ENCODE measurements at regions not wholly inside any gene's neighbourhood (a gene's known extent, or its start where the extent isn't known, plus 50 kb on each side); places are given as distances from the start of the nearest gene placed in this dataset.

DNA sequence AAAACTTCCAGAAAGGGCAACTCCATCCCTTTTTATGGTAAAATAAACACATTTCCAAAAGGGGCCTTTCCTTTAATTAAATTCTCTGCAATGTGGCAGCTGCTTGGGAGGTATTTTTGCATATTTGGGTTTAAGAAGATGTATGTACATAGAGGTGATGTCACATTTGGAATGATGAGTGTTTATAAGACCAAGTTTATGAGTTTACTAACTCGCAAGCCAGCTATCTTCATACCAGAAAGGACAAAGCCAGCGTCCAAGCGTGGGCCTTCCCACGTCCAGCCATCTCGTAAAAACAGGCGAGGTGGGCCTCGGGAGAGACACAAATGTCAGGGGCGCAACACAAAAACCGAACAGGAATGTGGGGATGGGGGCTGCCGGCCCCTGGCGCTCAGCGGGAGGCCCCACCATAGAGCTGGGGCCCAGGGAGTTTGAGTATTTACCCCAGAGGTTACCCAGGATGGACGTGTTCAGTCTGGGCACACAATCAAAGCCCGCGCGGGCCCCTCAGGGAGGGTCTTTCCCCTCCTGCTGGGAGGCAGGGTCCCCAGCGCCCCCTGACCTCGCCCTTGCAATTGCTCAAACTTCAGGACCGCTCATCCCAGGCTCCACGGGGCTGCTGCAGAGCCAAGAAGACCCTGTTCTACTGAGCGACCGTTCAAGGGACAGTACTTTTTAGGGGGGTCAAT is 137.3 kb downstream of the TWIST2 start:
- no peak for DNase-seq

DNA sequence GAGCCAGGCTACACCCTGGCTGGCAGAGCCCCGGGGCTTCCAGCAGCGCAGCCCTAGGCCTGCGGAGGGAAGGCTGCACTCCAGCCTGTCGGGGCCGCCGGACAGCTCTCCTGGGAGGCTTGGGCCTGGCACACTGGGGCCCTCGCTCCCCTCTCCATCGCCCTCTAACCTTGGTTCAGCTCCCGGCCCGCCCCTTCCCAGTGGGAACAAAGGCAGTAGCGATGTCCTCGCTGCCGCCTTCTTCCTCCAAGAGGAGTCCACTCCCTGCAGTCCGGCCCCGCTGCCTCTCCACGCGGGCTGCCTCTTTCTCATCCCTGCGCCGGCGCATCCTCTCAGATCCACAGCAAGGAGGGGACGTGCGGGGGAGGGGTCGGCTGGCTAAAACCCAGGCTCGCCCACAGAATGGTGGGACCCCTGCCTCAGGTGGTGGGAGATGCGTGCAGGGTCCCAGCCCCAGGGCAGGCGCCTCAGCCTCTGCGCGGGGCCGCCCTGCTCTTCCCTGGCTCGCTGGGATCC is 138.1 kb downstream of the TWIST2 start:
- DNase-seq, result no peak

DNA sequence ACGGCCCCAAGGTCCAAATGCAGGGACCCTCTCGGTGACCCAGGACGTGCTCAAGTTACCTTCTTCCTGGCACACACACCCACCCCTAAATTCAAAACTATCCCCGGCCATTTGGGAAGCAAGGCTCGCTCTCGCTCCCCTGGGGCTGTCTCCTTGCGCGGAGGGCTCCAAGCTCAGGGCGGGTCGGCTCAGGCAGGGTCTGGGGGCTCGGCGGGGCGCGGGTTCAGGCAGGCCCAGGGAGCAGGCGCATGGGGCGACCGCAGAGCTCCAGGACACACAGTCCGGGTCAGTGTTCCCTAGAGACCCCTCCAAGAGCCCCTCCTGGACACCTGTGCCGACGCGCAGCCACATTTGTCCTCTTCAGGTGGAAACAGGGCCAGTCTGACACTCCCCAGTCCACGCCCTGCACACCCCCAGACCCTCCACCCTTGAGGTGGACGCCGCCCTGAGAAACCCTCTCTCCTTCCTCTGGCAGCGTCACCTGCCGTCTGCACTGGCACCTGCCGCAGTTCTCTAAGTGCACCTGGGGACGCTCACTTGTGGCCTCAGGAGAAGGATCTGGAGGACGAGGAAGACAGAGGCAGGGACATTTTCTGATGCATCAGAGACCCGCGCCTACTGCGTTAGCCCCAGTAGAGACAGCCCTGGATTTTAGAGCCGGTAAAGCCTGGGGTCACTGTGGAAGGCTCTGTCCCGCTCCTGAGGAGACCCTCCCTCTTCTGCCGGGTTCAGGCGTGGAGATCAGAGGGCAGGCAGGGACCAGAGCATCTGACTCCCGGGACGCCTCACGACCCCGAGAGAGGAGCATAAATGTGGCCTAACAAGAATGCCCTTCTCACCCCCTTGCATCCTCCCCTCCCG is 138.8 kb downstream of the TWIST2 start:
- no peak for DNase-seq

DNA sequence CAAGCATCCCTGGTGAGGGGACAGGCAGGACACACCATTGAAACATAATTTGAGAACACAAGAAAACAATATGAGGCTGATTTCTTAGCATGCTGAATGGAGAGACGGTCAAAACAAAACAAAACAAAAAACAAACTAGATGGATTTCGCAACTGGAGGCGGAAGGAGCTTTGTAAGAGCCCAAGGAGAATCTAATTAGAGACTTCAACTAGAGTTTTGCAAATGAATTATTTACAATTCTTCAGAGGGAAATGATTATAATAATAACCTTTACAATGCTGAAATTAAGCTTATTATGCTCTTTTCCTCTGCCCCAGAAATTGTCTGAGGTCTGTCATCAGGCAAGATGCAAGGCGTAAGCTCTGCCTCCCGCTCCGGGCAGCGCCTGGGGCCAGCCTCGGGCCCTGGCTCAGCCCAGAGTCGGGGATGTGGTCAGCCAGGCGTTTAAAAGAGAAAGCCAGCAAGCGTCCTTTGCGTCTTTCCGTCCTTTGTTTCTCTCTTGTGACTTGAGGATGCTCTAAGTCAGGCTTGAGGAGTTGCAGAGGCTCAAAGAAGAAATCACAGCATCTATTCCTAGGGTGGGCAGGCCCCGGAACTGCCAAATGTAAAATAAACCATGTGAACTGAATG is 139.6 kb downstream of the TWIST2 start:
- DNase-seq, result no peak

DNA sequence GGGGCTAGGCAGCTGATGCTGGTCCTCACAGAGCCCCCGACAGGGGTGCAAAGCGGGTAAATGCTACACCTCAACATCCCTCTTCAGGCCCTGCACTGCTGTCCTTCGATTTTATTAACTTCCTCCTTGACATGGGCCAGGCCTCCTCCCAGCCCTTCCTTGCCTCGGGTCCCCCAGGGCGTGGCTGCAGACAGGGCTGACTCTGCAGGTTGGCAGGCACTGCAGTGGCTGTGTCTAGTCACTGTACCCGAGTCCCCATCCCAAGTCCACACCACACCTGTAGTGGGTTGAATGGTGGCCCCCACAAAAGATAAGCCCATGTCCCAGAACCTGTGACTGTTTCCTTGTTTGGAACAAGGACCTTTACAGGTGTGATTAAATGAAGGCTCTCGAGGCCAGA is 140.2 kb downstream of the TWIST2 start:
- DNase-seq, result no peak

DNA sequence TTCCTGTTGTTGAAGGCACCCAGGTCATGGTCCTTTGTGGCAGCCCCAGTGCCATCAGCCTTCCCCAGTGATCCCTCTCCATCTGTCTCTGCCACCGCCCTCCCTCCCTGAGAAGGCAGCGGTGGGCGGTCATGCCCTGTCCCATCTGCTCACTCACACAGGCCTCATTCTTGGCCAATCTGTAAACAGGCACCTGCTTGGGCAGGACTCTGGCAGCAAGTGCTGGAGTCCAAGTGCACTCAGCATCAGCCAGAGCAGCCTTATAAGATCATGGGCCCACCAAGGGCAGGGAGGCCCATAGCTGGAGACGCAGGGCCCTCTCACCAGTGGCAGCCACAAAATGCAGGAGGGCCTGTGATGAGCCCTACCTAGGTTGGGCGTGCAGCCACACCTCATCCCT is 140.9 kb downstream of the TWIST2 start:
- DNase-seq, result no peak

DNA sequence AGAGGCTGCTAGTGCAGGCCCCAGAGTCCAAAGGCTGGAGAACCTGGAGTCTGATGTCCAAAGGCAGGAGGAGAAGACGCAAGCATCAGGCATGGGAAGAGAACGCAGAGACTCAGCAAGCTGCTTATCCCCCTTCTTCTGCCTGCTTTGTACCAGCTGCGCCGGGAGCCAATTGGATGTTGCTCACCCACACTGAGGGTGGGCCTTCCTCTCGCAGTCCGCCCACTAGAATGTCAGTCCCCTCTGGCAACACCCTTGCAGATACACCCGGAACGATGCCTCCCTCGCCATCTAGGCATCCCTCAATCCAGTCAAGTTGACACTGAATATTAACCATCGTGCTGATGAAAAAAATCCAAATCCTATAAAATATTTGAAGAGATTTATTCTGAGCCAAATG is 141.6 kb downstream of the TWIST2 start:
- no peak for DNase-seq

DNA sequence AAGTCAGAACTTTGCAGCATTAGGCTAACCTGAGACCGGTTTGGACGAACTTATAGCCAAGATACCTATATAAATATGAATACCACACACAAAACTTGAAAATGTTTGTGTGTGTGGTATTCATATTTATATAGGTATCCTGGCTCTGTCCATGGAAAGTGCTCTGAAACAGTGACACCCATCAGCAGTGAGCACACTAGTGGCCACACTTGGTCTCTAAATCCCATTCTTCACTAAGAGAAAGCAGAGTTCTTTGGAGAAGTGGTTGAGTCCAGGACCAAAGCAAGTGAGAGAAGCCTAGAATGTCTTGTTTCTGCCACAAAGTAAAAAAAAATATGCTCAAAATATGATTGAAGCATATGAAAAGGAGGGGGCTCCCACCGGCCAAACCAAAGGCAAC is 146.5 kb downstream of the TWIST2 start:
- DNase-seq, result no peak

DNA sequence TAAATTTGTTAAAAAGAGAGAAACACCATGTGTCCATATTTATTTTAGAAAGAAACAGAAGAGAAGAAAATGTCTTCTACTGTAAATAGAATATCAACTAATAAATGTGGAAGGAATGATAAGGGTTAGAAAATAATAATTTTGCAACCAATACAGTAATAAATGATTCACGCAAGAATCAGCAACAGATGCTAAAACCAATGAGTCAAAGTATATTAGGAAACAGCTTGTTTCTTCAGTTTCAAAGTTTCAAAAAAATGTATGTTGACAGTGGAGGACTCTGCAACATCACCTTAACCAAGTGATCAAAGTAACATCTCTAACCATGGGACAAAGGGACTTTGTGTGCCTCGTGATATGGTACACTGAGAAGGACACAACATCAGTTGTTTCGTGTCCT is 147.0 kb downstream of the TWIST2 start:
- no peak for DNase-seq

DNA sequence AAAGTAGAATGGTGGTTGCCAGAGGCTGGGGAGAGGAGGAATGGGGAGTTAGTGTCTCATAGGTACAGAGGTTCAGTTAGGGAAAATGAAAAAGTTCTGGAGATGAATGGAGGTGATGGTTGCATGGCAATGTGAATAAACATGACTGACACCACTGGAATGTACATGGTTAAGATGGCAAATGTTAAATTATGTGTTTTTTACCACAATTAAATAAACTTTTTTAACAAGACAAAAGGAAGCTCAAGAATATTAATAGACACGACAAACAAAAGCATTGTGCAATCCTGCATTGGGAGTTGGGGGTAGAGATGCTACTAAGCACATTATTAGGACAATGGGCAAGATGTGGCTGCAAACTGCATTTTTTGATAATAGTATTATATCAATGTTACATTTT is 147.7 kb downstream of the TWIST2 start:
- DNase-seq, result no peak

DNA sequence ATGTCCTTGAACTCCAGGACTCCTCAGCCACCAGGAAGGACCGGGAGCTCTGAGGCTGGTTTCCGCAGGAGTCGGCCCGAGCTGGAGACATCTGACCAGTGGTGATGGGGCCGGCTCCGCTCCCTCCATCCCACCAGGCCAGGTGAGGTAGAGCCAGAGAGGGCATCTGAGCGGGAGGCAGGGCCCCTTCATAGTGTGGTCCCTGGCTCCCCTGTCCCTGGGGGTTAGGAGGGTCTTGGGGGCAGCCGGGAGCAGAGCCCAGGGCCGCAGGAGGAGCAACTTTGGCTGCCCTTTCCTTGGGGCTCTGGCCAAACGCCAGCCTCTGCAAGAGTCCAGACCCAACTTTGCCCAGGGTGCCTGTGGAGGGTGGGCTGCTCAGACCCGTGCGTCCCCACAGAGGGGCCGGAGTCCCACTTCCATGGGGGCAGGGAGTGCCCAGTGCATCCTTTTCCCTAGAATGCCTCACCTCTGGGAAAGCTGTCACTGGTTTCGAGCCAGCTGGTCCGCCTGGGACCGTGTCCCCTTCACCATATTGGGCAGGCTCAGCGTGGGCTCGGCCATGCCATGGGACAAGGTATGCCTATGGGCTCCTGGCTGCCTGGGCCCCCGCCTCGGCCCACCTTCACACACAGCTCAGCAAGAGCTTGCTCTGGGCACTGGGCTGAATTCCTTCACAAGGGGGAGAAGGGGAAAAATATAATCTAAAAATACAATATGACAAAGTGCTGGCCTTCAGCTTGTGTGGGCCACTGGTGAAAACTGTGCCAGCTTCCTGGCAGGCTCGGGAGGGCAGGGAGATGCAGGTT is 148.6 kb downstream of the TWIST2 start:
- no peak for DNase-seq

DNA sequence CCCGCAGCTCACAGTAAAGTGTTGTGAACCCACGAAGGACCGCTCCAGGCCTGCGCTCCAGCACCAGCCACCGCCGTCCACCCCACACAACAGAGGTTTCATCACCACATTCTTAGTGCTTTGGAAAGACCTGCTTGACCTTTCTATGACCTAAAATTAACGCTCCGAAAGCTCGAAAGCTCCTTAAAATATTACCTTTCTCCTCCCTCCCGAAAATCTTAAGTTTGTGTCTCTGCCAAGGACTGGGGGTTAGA is 149.2 kb downstream of the TWIST2 start:
- no peak for DNase-seq

DNA sequence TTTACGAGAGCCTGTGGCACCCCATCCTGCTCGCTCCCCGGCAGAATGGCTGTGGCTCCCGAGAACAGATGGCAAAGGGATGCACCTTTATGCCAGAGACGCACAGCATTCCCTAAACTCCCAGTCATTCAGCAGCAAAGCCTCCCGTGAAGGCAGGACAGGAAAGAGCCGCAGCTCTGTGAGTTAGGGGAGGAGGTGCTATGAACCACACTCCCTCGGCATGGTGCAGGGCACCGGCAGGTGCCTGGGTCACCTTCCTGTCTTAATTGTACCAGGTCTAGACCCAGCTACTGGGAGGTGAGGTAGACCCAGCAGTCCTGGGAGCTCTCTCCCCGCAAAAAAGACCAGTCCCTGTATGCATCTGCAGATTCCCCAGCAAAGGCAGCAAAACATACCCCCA is 149.8 kb downstream of the TWIST2 start:
- no peak for DNase-seq

Data from NCI-H1092 treated with DMSO at 0.1 percent for 48 hours (cell line).